Epidermal melanocyte (primary cell): ENCODE measurements at regions not wholly inside any gene's neighbourhood (a gene's known extent, or its start where the extent isn't known, plus 50 kb on each side); places are given as distances from the start of the nearest gene placed in this dataset.
"Not testable (repeated sequence)": the region's sequence is repeated elsewhere in the genome, so short reads cannot be mapped to it uniquely, and the experiment has no call there.

Experiments used
- DNase-seq: peaks from one replicate; pipeline ENCODE4 v3.0.0; 2011; ENCODE audit warnings: low spot score; ENCODE audit not compliant: insufficient read length

DNA sequence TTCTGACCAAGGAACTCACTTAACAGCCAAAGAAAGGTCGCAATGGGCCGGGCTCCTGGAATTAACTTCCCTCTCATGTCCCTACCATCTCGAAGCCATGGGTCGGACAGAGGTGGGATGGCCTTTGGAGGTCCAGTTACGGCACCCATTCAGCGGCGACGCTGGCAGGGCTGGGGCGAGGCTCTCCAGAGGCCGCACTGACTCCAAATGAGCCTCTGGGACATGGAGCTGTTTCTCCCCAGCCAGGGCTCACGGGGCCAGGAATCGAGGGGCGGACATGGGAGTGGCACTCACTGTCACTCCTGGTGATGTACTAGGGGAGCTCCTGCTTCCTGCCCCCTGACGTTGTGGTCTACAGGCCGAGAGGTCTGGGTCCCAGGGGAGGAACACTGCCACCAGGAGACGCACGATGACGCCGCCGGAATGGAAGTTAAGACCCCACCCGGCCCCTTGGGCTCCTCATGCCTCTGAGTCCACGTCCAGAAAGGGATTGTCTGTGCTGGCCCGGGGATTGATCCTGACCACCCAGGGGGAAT is 60.7 kb upstream of the METRNL start:
- DNase-seq = no peak

GRCh38 chr17:83019376-83019775 is 60.0 kb upstream of the METRNL start:
- no peak for DNase-seq

DNA sequence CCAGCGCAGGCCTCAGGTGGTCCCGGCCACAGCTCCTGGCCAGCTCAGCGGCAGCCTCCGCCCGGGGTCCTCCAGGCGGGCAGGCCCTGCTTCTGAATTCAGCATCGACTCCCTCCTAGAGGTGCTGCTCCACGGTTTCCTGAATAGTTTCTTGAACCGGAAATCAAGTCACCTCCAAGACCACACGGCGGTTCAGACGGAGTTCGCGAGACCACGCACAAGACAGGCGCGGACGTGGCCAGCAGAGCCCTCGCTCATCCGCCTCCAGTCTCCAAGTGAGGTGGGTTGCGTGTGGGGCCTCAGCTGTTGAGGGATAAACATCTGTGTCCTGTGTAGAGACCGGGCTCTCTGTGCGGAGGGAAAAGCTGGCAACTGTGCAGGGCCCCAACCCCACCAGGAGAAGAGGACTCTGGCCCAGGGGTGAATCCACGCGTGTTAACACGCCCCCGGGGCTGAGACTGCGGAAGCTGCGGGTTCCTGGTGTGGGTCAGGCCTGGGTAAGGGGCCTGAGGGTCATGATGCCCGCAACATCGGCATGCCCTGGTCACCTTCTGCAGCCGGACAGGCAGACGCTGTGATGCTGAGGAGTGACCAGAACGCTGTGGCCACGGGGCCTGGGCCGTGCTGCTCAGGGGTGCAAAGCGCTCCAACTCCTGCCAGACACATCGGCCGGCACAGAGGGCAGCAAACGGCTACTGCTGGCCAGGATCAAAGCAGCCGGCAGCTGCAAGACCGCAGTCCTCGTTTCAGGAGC is 55.0 kb upstream of the METRNL start:
- DNase-seq = no peak

DNA sequence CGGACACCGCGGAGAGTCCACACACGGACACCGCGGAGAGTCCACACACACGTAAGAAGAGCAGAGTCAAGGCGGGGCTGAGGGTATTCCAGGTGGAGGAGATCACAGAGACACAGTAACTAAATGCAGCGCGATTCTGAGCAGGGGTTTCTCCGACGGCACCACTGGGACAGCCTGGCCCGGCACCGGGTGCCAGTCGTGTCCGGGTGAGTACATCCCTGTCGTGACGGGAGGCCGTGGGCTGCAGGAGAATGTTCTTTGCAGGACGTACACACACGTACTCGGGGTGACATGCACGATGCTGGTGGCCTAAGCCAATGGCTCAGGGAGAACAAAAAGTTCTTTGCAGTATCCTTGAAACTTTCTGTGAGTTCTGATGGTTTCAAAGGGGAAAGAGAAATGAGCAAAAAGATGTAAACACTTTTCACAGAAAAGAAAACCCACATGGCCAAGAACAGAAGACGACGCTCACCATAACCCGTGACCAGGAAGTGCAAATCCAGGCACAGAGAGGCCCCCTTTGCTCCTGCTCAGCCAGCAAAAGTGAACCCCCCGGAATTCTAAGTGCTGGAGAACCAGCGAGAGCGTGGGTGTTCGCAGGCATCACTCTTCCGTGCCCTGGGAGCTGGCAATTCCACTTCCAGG is 53.7 kb upstream of the METRNL start:
- DNase-seq = no peak

DNA sequence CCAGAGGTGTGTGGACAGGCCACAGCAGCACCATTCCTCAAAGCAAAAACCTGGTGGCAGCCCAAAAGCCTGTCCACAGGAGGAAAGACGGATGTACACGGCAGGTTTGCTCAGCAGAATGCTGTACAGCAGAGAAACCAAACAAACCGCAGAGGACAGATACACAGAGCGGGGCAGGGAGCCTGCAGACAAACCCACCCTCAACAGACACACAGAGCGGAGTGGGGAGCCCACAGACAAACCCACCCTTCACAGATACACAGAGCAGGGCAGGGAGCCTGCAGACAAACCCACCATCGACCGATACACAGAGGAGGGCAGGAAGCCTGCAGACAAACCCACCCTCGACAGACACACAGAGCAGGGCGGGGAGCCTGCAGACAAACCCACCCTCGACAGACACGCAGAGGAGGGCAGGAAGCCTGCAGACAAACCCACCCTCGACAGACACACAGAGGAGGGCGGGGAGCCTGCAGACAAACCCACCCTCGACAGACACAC is 53.0 kb upstream of the METRNL start:
- no peak for DNase-seq

DNA sequence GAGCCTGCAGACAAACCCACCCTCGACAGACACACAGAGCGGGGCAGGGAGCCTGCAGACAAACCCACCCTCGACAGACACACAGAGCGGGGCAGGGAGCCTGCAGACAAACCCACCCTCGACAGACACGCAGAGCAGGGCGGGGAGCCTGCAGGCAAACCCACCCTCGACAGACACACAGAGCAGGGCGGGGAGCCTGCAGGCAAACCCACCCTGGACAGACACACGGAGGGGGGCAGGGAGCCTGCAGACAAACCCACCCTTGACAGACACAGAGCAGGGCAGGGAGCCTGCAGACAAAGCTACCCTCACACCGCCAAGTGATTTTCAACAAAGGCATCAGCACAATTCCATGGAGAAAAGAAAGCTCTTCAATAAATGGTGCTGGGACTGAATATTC is 52.5 kb upstream of the METRNL start:
- DNase-seq = not testable (repeated sequence)

DNA sequence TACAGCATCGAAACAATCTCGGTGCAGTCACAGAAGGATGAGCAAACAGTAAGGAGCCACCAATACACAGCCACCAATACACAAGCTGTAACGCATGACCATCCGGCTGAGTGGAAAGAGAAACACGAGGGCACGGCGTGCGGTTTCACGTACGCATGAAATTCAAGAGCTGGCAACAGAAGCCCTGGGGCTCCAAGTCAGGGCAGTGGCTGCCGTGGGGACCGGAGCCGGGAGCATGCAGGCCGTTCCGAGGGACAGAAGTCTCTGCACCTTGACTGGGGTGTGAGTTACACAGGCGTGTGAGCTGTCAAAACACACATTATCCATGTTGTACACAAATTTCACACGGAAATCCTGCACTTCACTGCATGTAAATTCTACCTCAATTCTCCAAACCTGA is 50.6 kb upstream of the METRNL start:
- DNase-seq = no peak

- DNase-seq = no peak
These were observed 49.8 kb upstream of the METRNL start for GRCh38 chr17:83029571-83029970.
